Body of pancreas (tissue), 4 donors: ENCODE measurements at regions not wholly inside any gene's neighbourhood (a gene's known extent, or its start where the extent isn't known, plus 50 kb on each side); places are given as distances from the start of the nearest gene placed in this dataset.

Experiments used
- ATAC-seq: fragments of 150-250 bp; one replicate; pipeline ENCODE4 v1.9.1; 2016
- DNase-seq, 4 donors: peaks; one replicate each; pipeline ENCODE4 v3.0.0-alpha.2; 2019
- H3K27ac ChIP-seq, 4 donors: fragments of 200-600 bp; sonication (generic); 1 replicate in 3 of 4; 2 replicates in 1 of 4; pipeline versions ENCODE4 v1.5.1 to v1.6.1; 2016 to 2019; ENCODE audit warnings: mild to moderate bottlenecking in 1 of 4, mixed read lengths in 1 of 4, moderate library complexity in 1 of 4
- H3K27me3 ChIP-seq, 2 donors: fragments of 200-600 bp; sonication (generic); one replicate each; pipeline ENCODE4 v1.6.0; 2016; ENCODE audit warnings: mild to moderate bottlenecking in 1 of 2
- H3K36me3 ChIP-seq, 2 donors: fragments of 200-600 bp; sonication (generic); replicated peaks in 1 of 2; 2 replicates each; pipeline ENCODE4 v1.5.1; 2016; ENCODE audit warnings: low read depth in 2 of 2; ENCODE audit not compliant: insufficient read depth in 1 of 2
- H3K4me1 ChIP-seq: fragments of 200-600 bp; sonication (generic); one replicate; pipeline ENCODE4 v1.6.0; 2016
- H3K4me3 ChIP-seq, 2 donors: fragments of 200-600 bp; sonication (generic); 1 replicate in 1 of 2; 2 replicates in 1 of 2; pipeline ENCODE4 v1.5.1; 2016 to 2019
- H3K9me3 ChIP-seq, 3 donors: fragments of 200-600 bp; sonication (generic); 1 replicate in 2 of 3; 2 replicates in 1 of 3; pipeline ENCODE4 v1.5.1; 2016
- POLR2A ChIP-seq, 3 donors: fragments of 450-650 bp; IDR thresholded peaks; one replicate each; pipeline ENCODE4 v1.6.1; 2016; ENCODE audit warnings: antibody characterized with exemption in 3 of 3, mild to moderate bottlenecking in 2 of 3
- WGBS, 2 donors: methylation state at CpG; one replicate each; pipeline ENCODE4 v1.1.5; 2017; 5-methylcytosine and 5-hydroxymethylcytosine counted together
- intact Hi-C: fragments of 100-400 bp; cut with DNase I; formaldehyde crosslinking; loops from one replicate; pipeline ENCODE4 v1.15.1; 2023
- TF ChIP-seq, protein P1 (sequence below), 7 experiments: fragments of 450-650 bp in 4 of 7; fragments of 200-600 bp in 3 of 7; sonication (generic) in 3 of 7; IDR thresholded peaks; one replicate each; pipeline ENCODE4 v1.5.1; 2016 to 2019; ENCODE audit warnings: antibody characterized with exemption in 7 of 7

DNA sequence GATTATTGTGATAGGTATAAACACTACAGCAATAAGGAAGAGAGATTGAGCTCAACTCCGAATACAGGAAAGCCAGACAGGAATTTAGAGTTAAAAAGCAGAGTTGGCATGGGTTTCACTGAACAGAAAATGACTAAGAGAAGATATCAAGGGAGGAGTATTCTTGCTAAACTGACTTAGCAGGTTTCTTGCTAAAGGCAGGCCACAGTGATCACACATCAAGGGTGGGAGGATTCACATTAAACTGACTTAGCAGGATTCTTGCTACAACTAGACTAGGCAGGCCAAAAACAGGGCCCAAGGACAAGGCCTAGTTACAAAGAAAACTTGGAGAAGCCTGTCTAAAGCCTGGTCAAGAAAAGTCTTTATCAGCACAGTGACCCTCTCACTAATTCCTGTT lies 195.1 kb downstream of the MAGEB5 start:
- ATAC-seq: peak; percentile 53
- peak in 2 of 4 donors; percentile 4 to 13 for DNase-seq
- H3K27me3 ChIP-seq: no peaks in the 10 kb centered on the region
- peaks cover 15% of the 10 kb centered on the region for H3K4me1 ChIP-seq
- no peaks in the 10 kb centered on the region for H3K9me3 ChIP-seq
- TF ChIP-seq POLR2A (IDR thresholded peaks at IDR 0.05): no peak
- TF ChIP-seq, protein P1, sequence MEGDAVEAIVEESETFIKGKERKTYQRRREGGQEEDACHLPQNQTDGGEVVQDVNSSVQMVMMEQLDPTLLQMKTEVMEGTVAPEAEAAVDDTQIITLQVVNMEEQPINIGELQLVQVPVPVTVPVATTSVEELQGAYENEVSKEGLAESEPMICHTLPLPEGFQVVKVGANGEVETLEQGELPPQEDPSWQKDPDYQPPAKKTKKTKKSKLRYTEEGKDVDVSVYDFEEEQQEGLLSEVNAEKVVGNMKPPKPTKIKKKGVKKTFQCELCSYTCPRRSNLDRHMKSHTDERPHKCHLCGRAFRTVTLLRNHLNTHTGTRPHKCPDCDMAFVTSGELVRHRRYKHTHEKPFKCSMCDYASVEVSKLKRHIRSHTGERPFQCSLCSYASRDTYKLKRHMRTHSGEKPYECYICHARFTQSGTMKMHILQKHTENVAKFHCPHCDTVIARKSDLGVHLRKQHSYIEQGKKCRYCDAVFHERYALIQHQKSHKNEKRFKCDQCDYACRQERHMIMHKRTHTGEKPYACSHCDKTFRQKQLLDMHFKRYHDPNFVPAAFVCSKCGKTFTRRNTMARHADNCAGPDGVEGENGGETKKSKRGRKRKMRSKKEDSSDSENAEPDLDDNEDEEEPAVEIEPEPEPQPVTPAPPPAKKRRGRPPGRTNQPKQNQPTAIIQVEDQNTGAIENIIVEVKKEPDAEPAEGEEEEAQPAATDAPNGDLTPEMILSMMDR (IDR thresholded peaks at IDR 0.05): no peak
- intact Hi-C loops: no loop called here
- WGBS, 2 donors: 23 to 38% methylated on average over 1 of the region's 1 CpG
- no peak overlapping the region for H3K4me3 ChIP-seq
- H3K36me3 ChIP-seq: no peaks in the 10 kb centered on the region
- no peak overlapping the region for H3K27ac ChIP-seq

DNA sequence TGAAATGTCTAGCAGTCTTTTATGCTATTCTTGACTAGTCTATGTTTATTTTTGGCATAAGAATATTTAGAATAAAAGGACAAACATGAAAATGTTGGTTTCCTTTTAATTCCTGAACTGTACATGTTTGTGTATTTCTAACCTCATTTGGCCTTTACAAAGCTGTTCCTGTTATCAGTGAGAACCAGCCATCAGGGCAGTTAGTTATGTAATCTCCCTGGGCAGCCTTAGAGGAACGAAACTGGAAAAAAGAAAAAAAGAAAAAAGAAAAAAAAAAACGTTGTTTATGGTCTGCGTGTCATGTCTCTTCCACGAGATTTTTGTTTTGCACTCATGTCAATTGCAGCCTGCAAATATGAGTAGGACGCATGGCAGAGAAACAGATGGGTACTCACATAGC lies 193.7 kb downstream of the MAGEB5 start:
- no peak overlapping the region for H3K27ac ChIP-seq
- peak in 2 of 4 donors; percentile 6 to 55 for DNase-seq
- intact Hi-C loops: no loop called here
- H3K4me3 ChIP-seq: no peak overlapping the region
- H3K36me3 ChIP-seq: no peaks in the 10 kb centered on the region
- peaks cover 15% of the 10 kb centered on the region for H3K4me1 ChIP-seq
- no peaks in the 10 kb centered on the region for H3K9me3 ChIP-seq
- TF ChIP-seq POLR2A (IDR thresholded peaks at IDR 0.05): no peak
- TF ChIP-seq, protein P1 (IDR thresholded peaks at IDR 0.05): no peak
- WGBS, 2 donors: 6 to 17% methylated on average over 5 of the region's 5 CpGs
- no peaks in the 10 kb centered on the region for H3K27me3 ChIP-seq
- peak; percentile 81 for ATAC-seq

DNA sequence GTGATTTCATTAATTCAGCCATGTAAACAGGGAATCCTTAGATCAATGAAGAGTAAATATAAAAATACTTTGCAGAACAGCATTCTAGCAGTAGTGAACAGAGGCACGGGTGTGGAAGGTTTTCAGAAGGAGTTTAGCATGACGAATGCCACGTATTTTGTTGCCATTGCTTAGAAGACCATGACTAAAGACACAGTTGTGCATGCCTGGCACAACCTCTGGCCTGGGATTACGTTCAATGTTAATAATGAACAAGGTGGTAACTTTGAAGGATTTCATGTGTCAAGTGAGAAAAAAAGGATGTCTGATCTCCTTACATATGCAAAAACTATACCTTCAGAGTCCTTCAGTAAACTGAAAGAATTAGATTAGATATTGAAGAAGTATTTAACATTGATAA lies 171.9 kb downstream of the MAGEB5 start:
- no peaks in the 10 kb centered on the region for H3K27me3 ChIP-seq
- H3K27ac ChIP-seq: no peak overlapping the region
- 85 to 88% methylated on average over 4 of the region's 4 CpGs for WGBS, 2 donors
- no peaks in the 10 kb centered on the region for H3K4me1 ChIP-seq
- H3K9me3 ChIP-seq: no peaks in the 10 kb centered on the region
- H3K4me3 ChIP-seq: no peak overlapping the region
- DNase-seq (no peak), ATAC-seq (no peak)
- H3K36me3 ChIP-seq: no peaks in the 10 kb centered on the region
- TF ChIP-seq POLR2A (IDR thresholded peaks at IDR 0.05): no peak
- TF ChIP-seq, protein P1 (IDR thresholded peaks at IDR 0.05): no peak
- intact Hi-C loops: no loop called here

DNA sequence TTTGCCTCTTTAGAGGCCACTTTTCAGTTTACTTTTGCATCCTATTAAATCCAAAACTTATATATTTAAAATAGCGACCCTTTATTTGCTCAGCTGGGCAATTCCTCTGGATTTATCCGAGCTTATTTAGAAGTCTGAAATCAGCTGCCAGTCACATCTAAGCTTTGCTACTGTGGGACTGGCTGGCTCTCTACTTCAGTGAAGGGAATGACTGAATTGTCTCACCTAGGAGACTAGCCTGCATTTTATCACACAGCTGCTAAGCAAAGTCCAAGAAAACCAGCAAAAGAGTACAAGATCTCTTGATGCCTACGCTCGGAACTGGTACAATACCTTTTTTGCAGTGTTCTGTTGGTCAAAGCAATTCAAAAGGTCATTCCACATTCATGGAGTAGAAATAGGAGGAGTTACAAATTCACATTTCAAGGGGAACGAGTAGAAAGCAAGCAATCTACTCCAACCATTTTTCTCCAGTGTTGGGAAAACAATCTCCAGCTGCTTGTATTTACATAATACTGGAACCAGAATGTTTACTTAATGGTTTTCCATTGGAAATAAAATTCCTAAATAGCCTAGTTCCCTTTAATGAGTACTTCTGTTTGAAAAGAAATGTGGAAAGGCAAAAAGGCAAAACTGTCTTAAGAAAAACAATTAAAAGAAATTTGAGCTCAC lies 160.2 kb downstream of the MAGEB5 start:
- WGBS, 2 donors: 21 to 30% methylated on average over 5 of the region's 5 CpGs
- TF ChIP-seq POLR2A (IDR thresholded peaks at IDR 0.05): peak in 1 of 3 donors; percentile 17
- TF ChIP-seq, protein P1 (IDR thresholded peaks at IDR 0.05): no peak

DNA sequence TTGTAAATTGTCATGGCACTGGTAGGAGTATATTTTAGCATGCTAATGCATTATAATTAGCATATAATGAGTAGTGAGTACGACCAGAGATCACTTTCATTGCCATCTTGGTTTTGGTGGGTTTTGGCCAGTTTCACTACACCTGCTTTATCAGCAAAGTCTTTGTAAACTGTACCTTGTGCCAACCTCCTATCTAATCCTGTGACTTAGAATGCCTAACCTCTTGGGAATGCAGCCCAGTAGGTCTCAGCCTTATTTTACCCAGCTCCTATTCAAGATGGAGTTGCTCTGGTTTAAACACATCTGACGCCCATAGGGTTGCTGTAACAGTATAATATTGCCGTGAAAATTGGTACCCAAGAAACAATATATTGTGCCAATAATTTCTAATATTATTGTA lies 159.4 kb downstream of the MAGEB5 start:
- ATAC-seq (peak; percentile 79), DNase-seq (peak; percentile 20 to 58 (median 34))
- 46 to 55% methylated on average over 3 of the region's 3 CpGs for WGBS, 2 donors
- TF ChIP-seq POLR2A (IDR thresholded peaks at IDR 0.05): no peak
- TF ChIP-seq, protein P1 (IDR thresholded peaks at IDR 0.05): no peak
- Histone ChIP-seq H3K9me3 (no peaks in the 10 kb centered on the region), H3K4me1 (peaks cover 8% of the 10 kb centered on the region), H3K36me3 (no peaks in the 10 kb centered on the region), H3K27me3 (no peaks in the 10 kb centered on the region), H3K4me3 (no peak overlapping the region), H3K27ac (peak overlapping the region in 3 of 4 donors; percentile 17 to 75 (median 73))
- intact Hi-C loops: no loop called here

More for the DNA sequence above, 160.2 kb downstream of the MAGEB5 start:
- Histone ChIP-seq H3K27me3 (no peaks in the 10 kb centered on the region), H3K27ac (peak overlapping the region; percentile 62 to 75 (median 71)), H3K9me3 (no peaks in the 10 kb centered on the region), H3K4me3 (no peak overlapping the region), H3K36me3 (no peaks in the 10 kb centered on the region), H3K4me1 (peaks cover 8% of the 10 kb centered on the region)
- ATAC-seq (peak; percentile 81), DNase-seq (peak in 3 of 4 donors; percentile 18 to 45 (median 26))
- intact Hi-C loops: no loop called here
